ENCODE measurements at regions not wholly inside any gene's neighbourhood (a gene's known extent, or its start where the extent isn't known, plus 50 kb on each side); places are given as distances from the start of the nearest gene placed in this dataset.
"Not testable (repeated sequence)": the region's sequence is repeated elsewhere in the genome, so short reads cannot be mapped to it uniquely, and the experiment has no call there.

- TF ChIP-seq GLIS3 (CRISPR knock-in tag; IDR thresholded peaks at IDR 0.05); ZNF565 (CRISPR knock-in tag; conservative IDR thresholded peaks at IDR 0.05; ENCODE audit: low read depth); ZFP30 (CRISPR knock-in tag; IDR thresholded peaks at IDR 0.05); ZNF8 (CRISPR knock-in tag; IDR thresholded peaks at IDR 0.05); BACH2 (CRISPR knock-in tag; IDR thresholded peaks at IDR 0.05; ENCODE audit: borderline replicate concordance); TOX (CRISPR knock-in tag; IDR thresholded peaks at IDR 0.05; ENCODE audit: borderline replicate concordance): not testable (repeated sequence)
- TF ChIP-seq, protein P1, sequence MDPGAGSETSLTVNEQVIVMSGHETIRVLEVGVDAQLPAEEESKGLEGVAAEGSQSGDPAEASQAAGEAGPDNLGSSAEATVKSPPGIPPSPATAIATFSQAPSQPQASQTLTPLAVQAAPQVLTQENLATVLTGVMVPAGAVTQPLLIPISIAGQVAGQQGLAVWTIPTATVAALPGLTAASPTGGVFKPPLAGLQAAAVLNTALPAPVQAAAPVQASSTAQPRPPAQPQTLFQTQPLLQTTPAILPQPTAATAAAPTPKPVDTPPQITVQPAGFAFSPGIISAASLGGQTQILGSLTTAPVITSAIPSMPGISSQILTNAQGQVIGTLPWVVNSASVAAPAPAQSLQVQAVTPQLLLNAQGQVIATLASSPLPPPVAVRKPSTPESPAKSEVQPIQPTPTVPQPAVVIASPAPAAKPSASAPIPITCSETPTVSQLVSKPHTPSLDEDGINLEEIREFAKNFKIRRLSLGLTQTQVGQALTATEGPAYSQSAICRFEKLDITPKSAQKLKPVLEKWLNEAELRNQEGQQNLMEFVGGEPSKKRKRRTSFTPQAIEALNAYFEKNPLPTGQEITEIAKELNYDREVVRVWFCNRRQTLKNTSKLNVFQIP (CRISPR knock-in tag; IDR thresholded peaks at IDR 0.05; ENCODE audit: borderline replicate concordance, low read depth) = not testable (repeated sequence)
- TF ChIP-seq, protein P2, sequence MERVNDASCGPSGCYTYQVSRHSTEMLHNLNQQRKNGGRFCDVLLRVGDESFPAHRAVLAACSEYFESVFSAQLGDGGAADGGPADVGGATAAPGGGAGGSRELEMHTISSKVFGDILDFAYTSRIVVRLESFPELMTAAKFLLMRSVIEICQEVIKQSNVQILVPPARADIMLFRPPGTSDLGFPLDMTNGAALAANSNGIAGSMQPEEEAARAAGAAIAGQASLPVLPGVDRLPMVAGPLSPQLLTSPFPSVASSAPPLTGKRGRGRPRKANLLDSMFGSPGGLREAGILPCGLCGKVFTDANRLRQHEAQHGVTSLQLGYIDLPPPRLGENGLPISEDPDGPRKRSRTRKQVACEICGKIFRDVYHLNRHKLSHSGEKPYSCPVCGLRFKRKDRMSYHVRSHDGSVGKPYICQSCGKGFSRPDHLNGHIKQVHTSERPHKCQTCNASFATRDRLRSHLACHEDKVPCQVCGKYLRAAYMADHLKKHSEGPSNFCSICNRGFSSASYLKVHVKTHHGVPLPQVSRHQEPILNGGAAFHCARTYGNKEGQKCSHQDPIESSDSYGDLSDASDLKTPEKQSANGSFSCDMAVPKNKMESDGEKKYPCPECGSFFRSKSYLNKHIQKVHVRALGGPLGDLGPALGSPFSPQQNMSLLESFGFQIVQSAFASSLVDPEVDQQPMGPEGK (CRISPR knock-in tag; IDR thresholded peaks at IDR 0.05; ENCODE audit: borderline replicate concordance) = not testable (repeated sequence)
- TF ChIP-seq, protein P3, sequence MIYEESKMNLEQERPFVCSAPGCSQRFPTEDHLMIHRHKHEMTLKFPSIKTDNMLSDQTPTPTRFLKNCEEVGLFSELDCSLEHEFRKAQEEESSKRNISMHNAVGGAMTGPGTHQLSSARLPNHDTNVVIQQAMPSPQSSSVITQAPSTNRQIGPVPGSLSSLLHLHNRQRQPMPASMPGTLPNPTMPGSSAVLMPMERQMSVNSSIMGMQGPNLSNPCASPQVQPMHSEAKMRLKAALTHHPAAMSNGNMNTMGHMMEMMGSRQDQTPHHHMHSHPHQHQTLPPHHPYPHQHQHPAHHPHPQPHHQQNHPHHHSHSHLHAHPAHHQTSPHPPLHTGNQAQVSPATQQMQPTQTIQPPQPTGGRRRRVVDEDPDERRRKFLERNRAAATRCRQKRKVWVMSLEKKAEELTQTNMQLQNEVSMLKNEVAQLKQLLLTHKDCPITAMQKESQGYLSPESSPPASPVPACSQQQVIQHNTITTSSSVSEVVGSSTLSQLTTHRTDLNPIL (CRISPR knock-in tag; IDR thresholded peaks at IDR 0.05; ENCODE audit: low read depth) = not testable (repeated sequence)
These were observed 69.2 kb upstream of the NOTCH2NLA start for GRCh38 chr1:146297781-146298574.
